Retinal pigment epithelial cell (primary cell): ENCODE measurements at regions not wholly inside any gene's neighbourhood (a gene's known extent, or its start where the extent isn't known, plus 50 kb on each side); places are given as distances from the start of the nearest gene placed in this dataset.
"Not testable (repeated sequence)": the region's sequence is repeated elsewhere in the genome, so short reads cannot be mapped to it uniquely, and the experiment has no call there.

Experiments
- DNase-seq: peaks from one replicate; pipeline ENCODE4 v3.0.0-alpha.2; 2010; ENCODE audit warnings: low read depth
- H3K4me3 ChIP-seq: 2 replicates; pipeline ENCODE4 v1.5.1; 2011; ENCODE audit warnings: mild to moderate bottlenecking, low read length, control low read depth, moderate library complexity
- TF ChIP-seq, protein P1 (sequence below): conservative IDR thresholded peaks from 2 replicates; pipeline ENCODE4 v1.5.1; 2011; ENCODE audit warnings: low read depth, low read length, control low read depth, inconsistent platforms

DNA sequence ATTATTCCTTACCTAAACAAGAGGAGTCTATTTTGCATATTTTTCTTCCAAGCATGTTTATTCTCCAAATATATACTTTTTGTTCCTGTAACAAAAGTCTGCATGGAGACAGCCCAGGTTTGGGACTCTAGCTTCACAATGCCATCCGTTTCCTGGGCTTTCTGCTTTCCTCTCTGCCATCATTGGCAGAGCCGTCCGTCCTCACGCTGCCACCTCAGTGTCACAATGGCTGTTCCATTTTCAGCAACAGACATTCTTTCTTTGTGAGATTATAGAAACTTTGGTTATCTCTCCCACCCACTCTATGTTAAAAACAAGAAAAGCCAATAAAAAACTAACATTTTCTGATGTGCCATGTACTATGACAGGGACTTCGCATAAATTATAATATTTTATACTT is 825.2 kb downstream of the REEP3 start:
- no peak overlapping the region for H3K4me3 ChIP-seq
- TF ChIP-seq, protein P1, sequence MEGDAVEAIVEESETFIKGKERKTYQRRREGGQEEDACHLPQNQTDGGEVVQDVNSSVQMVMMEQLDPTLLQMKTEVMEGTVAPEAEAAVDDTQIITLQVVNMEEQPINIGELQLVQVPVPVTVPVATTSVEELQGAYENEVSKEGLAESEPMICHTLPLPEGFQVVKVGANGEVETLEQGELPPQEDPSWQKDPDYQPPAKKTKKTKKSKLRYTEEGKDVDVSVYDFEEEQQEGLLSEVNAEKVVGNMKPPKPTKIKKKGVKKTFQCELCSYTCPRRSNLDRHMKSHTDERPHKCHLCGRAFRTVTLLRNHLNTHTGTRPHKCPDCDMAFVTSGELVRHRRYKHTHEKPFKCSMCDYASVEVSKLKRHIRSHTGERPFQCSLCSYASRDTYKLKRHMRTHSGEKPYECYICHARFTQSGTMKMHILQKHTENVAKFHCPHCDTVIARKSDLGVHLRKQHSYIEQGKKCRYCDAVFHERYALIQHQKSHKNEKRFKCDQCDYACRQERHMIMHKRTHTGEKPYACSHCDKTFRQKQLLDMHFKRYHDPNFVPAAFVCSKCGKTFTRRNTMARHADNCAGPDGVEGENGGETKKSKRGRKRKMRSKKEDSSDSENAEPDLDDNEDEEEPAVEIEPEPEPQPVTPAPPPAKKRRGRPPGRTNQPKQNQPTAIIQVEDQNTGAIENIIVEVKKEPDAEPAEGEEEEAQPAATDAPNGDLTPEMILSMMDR: no peak
- no peak for DNase-seq

DNA sequence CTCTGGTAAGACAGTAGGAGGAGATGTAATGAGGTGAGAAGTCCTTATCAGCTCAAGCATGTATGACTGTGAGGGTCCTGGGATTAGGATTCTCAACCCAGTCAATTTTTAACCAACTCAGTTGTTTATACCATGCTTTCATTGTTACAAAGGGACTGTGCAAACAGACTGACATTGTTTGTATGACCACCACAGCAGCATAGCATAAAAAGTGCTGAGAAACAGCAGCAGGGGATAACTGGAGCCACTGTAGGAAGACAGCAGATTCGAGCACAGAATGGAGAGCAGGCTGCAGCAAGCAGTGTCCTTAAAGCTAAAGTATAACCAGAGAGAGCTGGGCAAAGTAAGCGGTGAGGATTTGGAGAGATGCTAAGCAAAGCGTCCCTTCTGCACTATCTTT is 829.5 kb downstream of the REEP3 start:
- TF ChIP-seq, protein P1: no peak
- no peak overlapping the region for H3K4me3 ChIP-seq
- DNase-seq: no peak

DNA sequence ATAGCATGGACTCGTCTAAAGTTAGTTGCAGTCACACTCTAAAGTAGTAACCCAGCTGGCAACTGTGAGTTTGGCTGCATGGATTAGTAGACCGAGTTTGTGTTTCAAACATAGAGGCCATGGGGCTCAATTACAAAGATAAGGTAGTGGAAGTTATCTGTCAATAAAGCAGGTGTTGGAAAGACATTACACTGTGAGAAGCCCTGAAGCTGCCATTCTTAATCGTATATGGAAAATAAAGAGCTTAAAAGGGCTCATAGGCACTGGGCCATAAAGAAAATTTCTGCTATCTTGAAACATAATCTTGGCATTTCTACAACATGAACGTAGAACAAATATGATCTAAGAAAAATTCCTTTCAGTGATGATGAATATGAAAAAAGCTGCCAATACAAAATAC is 837.7 kb downstream of the REEP3 start:
- TF ChIP-seq, protein P1: no peak
- DNase-seq: peak; percentile 68
- no peak overlapping the region for H3K4me3 ChIP-seq

DNA sequence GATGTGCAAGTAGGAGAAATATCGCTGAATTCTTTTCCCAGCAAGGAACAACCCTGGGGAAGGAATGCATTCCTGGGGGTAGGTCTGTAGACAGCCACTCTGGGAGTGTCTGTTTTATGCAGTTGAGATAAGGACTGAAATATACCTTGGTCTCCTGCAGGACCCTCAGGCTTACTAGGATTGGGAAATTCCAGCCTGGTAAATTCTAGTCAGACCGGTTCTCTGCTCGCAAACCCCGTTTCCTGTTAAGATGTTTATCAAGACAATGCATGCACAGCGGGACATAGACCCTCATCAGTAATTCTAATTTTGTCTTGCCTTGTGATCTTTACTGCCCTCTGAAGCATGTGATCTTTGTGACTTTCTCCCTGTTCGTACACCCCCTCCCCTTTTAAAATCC is 839.0 kb downstream of the REEP3 start:
- DNase-seq, H3K4me3 ChIP-seq: not testable (repeated sequence)

DNA sequence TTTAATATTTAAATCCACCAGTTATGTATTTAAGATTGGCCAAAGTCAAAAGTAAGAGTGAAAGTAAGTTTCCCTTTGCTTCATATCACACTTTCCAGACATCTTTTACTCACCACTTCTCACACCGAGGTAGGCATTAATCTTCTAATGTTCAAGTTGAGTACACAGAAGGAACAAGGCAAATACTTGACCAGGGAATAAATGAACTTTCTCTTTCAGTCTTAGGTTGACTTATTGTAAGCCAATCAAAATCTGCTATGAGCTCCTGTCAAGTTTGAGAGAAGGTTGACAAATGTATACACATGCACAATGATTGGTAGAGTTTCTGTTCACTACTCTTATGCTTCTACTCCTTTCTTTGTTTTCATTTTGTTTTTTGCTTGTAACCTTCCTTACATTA is 842.5 kb downstream of the REEP3 start:
- TF ChIP-seq, protein P1: no peak
- no peak for DNase-seq
- no peak overlapping the region for H3K4me3 ChIP-seq

DNA sequence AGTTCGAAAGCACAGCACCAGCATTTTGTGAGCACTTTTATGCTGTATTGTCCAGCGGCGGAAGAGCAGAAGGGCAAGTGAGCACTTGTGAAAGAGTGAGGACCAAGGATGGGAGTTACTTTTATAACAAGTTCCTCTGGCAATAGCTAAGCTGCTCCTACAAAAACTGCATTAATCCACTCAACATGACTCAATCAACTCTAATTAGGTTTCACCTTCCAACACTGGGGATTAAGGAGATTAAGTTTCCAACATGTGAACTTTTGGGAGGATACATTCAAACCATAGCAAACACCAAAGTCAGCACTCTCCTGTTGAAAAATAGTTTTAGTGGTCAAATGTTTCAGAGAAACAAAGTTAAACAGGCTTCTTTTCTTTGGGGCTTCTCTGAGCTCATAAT is 844.5 kb downstream of the REEP3 start:
- DNase-seq: peak; percentile 99
- TF ChIP-seq, protein P1: no peak
- H3K4me3 ChIP-seq: no peak overlapping the region

DNA sequence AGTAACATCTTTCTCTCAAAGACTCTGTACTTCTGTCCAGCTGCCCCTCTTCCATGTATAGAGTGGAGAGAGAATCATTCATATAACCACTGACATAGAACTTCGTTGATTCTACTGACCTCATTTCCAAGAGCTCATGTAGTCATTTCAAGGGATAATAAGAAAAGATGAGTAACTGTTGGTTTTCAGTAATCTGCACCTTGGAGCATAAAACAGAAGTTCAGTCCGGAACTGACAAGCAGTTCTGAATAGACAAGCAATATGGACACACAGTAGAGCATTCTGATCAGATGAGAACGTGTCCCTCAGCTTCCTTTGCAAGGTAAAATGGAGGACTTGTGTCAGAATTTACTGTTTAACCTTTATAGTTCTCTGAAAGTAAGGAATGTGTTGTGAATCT is 847.1 kb downstream of the REEP3 start:
- TF ChIP-seq, protein P1: no peak
- no peak for DNase-seq

DNA sequence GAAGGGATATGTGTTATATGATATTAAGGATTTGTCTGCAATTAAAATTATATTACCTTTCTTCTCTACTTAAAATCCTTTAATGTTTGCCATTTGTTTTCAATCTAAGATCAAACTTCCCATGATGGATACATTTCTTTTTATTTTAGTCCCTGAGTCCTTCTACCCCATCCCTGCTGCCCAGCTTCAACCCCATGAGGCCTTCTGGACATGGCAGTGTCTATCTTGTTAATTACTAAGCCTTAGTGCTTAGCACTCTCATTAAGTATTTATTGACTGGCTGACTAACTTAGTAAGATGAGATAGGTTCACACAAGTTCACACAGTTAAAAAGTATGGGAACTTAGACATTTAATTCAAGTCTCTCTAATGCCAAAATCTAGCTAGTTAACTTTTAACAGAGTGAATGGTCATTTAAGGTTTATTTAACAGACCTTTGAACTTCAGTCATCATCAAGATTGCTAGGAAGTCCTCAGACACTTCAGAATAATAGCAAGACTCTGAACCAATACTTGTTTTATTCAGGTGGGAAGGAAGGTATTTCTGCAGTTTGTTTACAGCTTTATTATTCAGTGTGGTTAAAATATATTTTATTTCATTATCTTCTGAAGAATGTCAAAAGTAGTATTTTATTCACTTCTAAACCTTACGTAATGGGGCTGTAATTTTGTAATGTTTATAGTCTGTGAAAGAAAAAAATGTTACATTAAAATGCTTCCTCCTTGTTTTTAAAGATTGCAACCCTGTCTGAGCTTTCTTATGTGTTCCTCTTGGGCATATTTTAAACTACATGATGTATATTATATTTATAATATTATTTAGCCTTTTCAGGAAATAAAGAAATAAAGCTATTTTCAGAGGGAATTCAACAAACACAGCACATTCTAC is 848.9 kb downstream of the REEP3 start:
- no peak for DNase-seq
- TF ChIP-seq, protein P1: no peak
- H3K4me3 ChIP-seq: no peak overlapping the region

More for the DNA sequence above, 847.1 kb downstream of the REEP3 start:
- no peak overlapping the region for H3K4me3 ChIP-seq
